Thoracic aorta (tissue), 2 donors: ENCODE measurements at regions not wholly inside any gene's neighbourhood (a gene's known extent, or its start where the extent isn't known, plus 50 kb on each side); places are given as distances from the start of the nearest gene placed in this dataset.

ENCODE experiments used
- ATAC-seq: fragments of 150-250 bp; one replicate; pipeline ENCODE4 v1.8.0; 2017; ENCODE audit warnings: low read depth; ENCODE audit not compliant: insufficient number of reproducible peaks, low FRiP score
- DNase-seq: peaks from one replicate; pipeline ENCODE4 v3.0.0-alpha.2; 2020; ENCODE audit warnings: low spot score
- H3K27ac ChIP-seq, 2 donors: fragments of 200-600 bp; sonication (generic); 1 replicate in 1 of 2; 2 replicates in 1 of 2; pipeline ENCODE4 v1.5.1; 2016; ENCODE audit warnings: mild to moderate bottlenecking in 2 of 2, moderate library complexity in 2 of 2
- H3K27me3 ChIP-seq: fragments of 200-600 bp; sonication (generic); replicated peaks from 2 replicates; pipeline ENCODE4 v1.6.0; 2016; ENCODE audit warnings: mild to moderate bottlenecking; ENCODE audit not compliant: insufficient read depth
- H3K36me3 ChIP-seq: fragments of 200-600 bp; sonication (generic); one replicate; pipeline ENCODE4 v1.5.1; 2016
- H3K4me1 ChIP-seq, 2 donors: fragments of 200-600 bp; sonication (generic); 1 replicate in 1 of 2; 2 replicates in 1 of 2; pipeline versions ENCODE4 v1.5.1 to v1.6.0; 2016; ENCODE audit warnings: low read depth in 2 of 2, mild to moderate bottlenecking in 1 of 2; ENCODE audit not compliant: control insufficient read depth in 1 of 2
- H3K4me3 ChIP-seq: fragments of 200-600 bp; sonication (generic); 2 replicates; pipeline ENCODE4 v1.5.1; 2016; ENCODE audit warnings: mild to moderate bottlenecking
- H3K9me3 ChIP-seq: fragments of 200-600 bp; sonication (generic); 2 replicates; pipeline ENCODE4 v1.5.1; 2016
- TF ChIP-seq, protein P1 (sequence below): fragments of 200-600 bp; sonication (generic); IDR thresholded peaks from one replicate; pipeline ENCODE4 v1.5.1; 2019; ENCODE audit warnings: antibody characterized with exemption

DNA sequence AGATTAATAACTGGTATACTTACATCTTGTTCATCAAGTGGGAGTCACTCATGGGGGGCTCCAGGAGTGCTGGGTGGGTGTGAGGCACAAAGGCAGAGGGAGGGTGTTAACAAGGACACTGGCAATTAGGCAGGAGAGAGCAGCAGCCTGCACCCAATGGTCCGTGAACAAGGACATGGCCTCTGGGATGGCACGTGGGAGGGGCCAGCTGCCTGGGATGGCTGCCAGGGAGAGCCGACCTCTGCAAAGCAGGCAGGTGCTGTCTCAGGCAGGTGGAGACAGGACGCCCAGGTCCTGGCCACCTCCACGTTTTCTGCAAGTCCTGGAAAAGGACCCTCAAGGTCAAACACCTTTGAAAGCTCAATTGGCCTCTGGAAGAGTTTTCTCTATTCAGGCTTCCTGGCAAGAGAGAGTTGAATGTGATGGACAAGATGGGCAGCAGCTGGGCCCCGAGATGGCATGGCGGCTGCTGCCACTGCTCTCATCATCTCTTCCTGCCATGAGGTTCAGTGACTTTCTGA lies 257.1 kb downstream of the BUD13 start:
- no peaks in the 10 kb centered on the region for H3K36me3 ChIP-seq
- DNase-seq (no peak), ATAC-seq (no peak)
- H3K4me3 ChIP-seq: no peak overlapping the region
- H3K9me3 ChIP-seq: no peaks in the 10 kb centered on the region
- TF ChIP-seq, protein P1, sequence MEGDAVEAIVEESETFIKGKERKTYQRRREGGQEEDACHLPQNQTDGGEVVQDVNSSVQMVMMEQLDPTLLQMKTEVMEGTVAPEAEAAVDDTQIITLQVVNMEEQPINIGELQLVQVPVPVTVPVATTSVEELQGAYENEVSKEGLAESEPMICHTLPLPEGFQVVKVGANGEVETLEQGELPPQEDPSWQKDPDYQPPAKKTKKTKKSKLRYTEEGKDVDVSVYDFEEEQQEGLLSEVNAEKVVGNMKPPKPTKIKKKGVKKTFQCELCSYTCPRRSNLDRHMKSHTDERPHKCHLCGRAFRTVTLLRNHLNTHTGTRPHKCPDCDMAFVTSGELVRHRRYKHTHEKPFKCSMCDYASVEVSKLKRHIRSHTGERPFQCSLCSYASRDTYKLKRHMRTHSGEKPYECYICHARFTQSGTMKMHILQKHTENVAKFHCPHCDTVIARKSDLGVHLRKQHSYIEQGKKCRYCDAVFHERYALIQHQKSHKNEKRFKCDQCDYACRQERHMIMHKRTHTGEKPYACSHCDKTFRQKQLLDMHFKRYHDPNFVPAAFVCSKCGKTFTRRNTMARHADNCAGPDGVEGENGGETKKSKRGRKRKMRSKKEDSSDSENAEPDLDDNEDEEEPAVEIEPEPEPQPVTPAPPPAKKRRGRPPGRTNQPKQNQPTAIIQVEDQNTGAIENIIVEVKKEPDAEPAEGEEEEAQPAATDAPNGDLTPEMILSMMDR: no peak
- no peak overlapping the region for H3K27ac ChIP-seq
- H3K4me1 ChIP-seq: no peaks in the 10 kb centered on the region
- H3K27me3 ChIP-seq: no peaks in the 10 kb centered on the region

DNA sequence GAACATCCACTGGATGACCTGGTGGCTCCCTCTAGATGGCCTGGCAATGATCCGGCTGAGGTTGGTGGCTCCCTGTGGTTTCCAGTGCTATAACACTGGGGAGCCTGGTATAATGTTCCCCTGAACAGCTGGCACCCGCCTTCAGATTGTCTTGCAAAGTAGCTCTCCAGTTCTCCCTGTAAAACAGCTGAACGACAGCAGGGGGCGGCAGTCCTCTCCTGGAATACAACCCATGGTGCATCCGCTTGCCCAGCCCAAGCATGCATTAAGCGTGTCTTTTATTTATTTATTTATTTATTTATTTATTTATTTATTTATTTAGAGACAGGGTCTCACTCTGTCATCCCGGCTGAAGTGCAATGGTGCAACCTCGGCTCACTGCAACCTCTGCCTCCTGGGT lies 258.9 kb downstream of the BUD13 start:
- DNase-seq (no peak), ATAC-seq (no peak)
- Histone ChIP-seq H3K4me1 (no peaks in the 10 kb centered on the region), H3K36me3 (no peaks in the 10 kb centered on the region), H3K27ac (no peak overlapping the region), H3K27me3 (no peaks in the 10 kb centered on the region), H3K9me3 (no peaks in the 10 kb centered on the region), H3K4me3 (no peak overlapping the region)
- TF ChIP-seq, protein P1: no peak

DNA sequence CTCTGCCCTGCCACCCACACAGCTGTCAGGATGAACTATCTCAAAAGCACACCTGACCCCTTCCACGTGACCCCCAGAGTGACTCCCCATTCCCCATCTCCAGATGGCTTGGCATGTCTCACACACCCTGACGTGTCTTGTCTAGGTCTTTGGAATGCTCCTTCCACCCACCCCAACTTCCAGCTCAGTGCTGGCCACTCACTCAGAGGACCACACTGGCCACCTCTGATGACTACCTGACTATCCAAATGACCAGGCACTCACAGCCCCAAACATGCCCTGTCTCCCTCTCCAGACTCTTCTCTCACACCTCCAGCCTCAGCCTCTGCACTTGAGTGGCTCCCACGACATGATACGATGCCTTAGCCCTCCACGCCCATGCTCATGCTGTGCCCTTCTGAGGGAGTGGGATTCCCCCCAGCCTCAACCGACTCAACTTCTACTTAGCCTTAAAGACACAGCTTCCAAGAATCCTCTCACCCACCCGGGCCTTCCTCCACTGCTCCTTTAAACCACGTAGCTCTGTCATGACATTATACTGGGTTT lies 259.4 kb downstream of the BUD13 start:
- Histone ChIP-seq H3K4me3 (no peak overlapping the region), H3K27ac (no peak overlapping the region), H3K4me1 (no peaks in the 10 kb centered on the region), H3K27me3 (no peaks in the 10 kb centered on the region), H3K9me3 (no peaks in the 10 kb centered on the region), H3K36me3 (no peaks in the 10 kb centered on the region)
- ATAC-seq (no peak), DNase-seq (no peak)
- TF ChIP-seq, protein P1: no peak

DNA sequence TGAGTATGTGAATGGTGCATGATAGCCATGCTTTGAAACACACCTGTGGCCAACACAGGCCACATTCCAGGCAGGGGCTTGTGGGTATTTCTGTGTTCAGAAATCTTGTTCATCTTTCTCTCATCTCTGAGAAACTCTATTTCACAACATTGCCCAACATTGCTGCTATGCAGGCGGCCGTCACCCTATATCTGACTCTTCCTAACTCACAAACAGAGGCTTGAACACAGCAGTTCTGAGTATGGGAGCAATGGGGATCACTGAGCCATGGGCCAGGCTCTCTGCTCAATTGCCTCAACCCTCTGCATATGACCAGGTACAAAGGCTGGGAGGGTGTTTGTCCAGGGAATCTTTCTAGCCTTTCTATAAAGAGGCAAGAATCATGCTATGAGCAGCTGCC lies 259.9 kb downstream of the BUD13 start:
- Histone ChIP-seq H3K4me1 (no peaks in the 10 kb centered on the region), H3K27ac (no peak overlapping the region), H3K27me3 (no peaks in the 10 kb centered on the region), H3K36me3 (no peaks in the 10 kb centered on the region), H3K9me3 (no peaks in the 10 kb centered on the region), H3K4me3 (no peak overlapping the region)
- TF ChIP-seq, protein P1: no peak
- ATAC-seq (no peak), DNase-seq (no peak)

DNA sequence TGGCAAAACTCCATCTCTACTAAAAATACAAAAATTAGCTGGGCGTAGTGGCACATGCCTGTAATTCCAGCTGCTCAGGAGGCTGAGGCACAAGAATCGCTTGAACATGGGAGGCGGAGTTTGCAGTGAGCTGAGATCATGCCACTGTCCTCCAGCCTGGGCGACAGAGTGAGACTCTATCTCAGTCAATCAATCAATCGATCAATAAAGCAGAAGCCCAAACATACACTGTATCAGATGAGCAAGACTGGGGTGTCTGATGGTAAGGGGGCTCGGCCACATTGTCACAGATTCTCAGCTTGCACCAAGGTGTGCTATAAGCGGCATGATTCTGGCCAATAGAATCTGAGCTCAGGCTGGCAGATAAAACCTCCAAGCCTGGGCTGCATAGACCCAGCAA lies 261.1 kb downstream of the BUD13 start:
- Histone ChIP-seq H3K27me3 (no peaks in the 10 kb centered on the region), H3K4me3 (no peak overlapping the region), H3K4me1 (no peaks in the 10 kb centered on the region), H3K9me3 (no peaks in the 10 kb centered on the region), H3K36me3 (no peaks in the 10 kb centered on the region), H3K27ac (no peak overlapping the region)
- ATAC-seq (no peak), DNase-seq (no peak)
- TF ChIP-seq, protein P1: no peak
